ENCODE measurements at regions not wholly inside any gene's neighbourhood (a gene's known extent, or its start where the extent isn't known, plus 50 kb on each side); places are given as distances from the start of the nearest gene placed in this dataset.
"Not testable (repeated sequence)": the region's sequence is repeated elsewhere in the genome, so short reads cannot be mapped to it uniquely, and the experiment has no call there.

GRCh38 chr4:78660559-78660958 lies 109.0 kb downstream of the ANXA3 start:
- H3K27ac ChIP-seq = peak overlapping the region; percentile 85 to 96 (median 93)
- peak overlapping the region; percentile 2 to 96 (median 83); a peak in 20 of 22 replicates for H3K4me2 ChIP-seq
- no peaks in the 10 kb centered on the region for H3K27me3 ChIP-seq
- H3K36me3 ChIP-seq = peaks cover 0 to 10% (median 0%) of the 10 kb centered on the region in 11 experiments; a peak in 1 of 22 replicates
- H3K4me1 ChIP-seq = peaks cover 92 to 100% (median 96%) of the 10 kb centered on the region in 10 experiments
- no peaks in the 10 kb centered on the region for H4K20me1 ChIP-seq
- H3K9me3 ChIP-seq (replicated peaks in 1 of 11) = 0 out of 22 replicates have a peak, but pooled peaks cover 0 to 7% (median 0%) of the 10 kb centered on the region in 11 experiments
- TF ChIP-seq Cebpa-rat (IDR thresholded peaks at IDR 0.05) = no peak
- no peak overlapping the region for H3K4me3 ChIP-seq
- peak overlapping the region in 3 of 11 experiments; percentile 73 to 79 (median 77); a peak in 5 of 22 replicates for H3K9ac ChIP-seq

GRCh38 chr4:78661086-78661690 lies 109.6 kb downstream of the ANXA3 start:
- H3K4me3 ChIP-seq = peak overlapping the region in 2 of 10 experiments; percentile 1 to 17; a peak in 1 of 20 replicates
- H3K9ac ChIP-seq = peak overlapping the region; percentile 72 to 84 (median 76)
- H3K36me3 ChIP-seq = peaks cover 0 to 10% (median 0%) of the 10 kb centered on the region in 11 experiments; a peak in 1 of 22 replicates
- peak overlapping the region; percentile 85 to 96 (median 93) for H3K27ac ChIP-seq
- TF ChIP-seq Cebpa-rat (IDR thresholded peaks at IDR 0.05) = no peak
- no peaks in the 10 kb centered on the region for H3K27me3 ChIP-seq
- H3K4me2 ChIP-seq = peak overlapping the region; percentile 64 to 96 (median 86)
- H3K9me3 ChIP-seq (replicated peaks in 1 of 11) = 0 out of 22 replicates have a peak, but pooled peaks cover 0 to 7% (median 0%) of the 10 kb centered on the region in 11 experiments
- no peaks in the 10 kb centered on the region for H4K20me1 ChIP-seq
- H3K4me1 ChIP-seq = peaks cover 94 to 100% (median 96%) of the 10 kb centered on the region in 10 experiments

- H4K20me1 ChIP-seq = no peaks in the 10 kb centered on the region
Observed at GRCh38 chr4:78661921-78662521, 110.5 kb downstream of the ANXA3 start.

GRCh38 chr4:78662658-78663057 lies 111.1 kb downstream of the ANXA3 start:
- Histone ChIP-seq H3K27ac (peak overlapping the region; percentile 85 to 96 (median 93)), H3K4me2 (peak overlapping the region; percentile 64 to 96 (median 86)), H3K4me3 (peak overlapping the region in 7 of 10 experiments; percentile 12 to 42 (median 24); a peak in 9 of 20 replicates), H3K36me3 (peaks cover 0 to 10% (median 0%) of the 10 kb centered on the region in 11 experiments; a peak in 1 of 22 replicates), H3K9ac (peak overlapping the region; percentile 72 to 84 (median 76); a peak in 21 of 22 replicates), H3K4me1 (peaks cover 93 to 100% (median 97%) of the 10 kb centered on the region in 10 experiments), H3K9me3 (replicated peaks in 1 of 11) (0 out of 22 replicates have a peak, but pooled peaks cover 0 to 7% (median 0%) of the 10 kb centered on the region in 11 experiments), H4K20me1 (no peaks in the 10 kb centered on the region), H3K27me3 (no peaks in the 10 kb centered on the region)
- no peak for TF ChIP-seq Cebpa-rat (IDR thresholded peaks at IDR 0.05)

More at GRCh38 chr4:78661921-78662521, 110.5 kb downstream of the ANXA3 start:
- Histone ChIP-seq H3K27me3 (no peaks in the 10 kb centered on the region), H3K36me3 (peaks cover 0 to 10% (median 0%) of the 10 kb centered on the region in 11 experiments; a peak in 1 of 22 replicates), H3K27ac (peak overlapping the region; percentile 85 to 96 (median 93)), H3K9me3 (replicated peaks in 1 of 11) (0 out of 22 replicates have a peak, but pooled peaks cover 0 to 7% (median 0%) of the 10 kb centered on the region in 11 experiments), H3K4me1 (peaks cover 94 to 100% (median 98%) of the 10 kb centered on the region in 10 experiments), H3K9ac (peak overlapping the region; percentile 72 to 84 (median 76)), H3K4me2 (peak overlapping the region; percentile 64 to 96 (median 86)), H3K4me3 (peak overlapping the region in 8 of 10 experiments; percentile 12 to 42 (median 26); a peak in 9 of 20 replicates)
- TF ChIP-seq Cebpa-rat (IDR thresholded peaks at IDR 0.05) = peak; percentile 39 to 96 (median 87); a peak in 19 of 22 replicates

GRCh38 chr4:78664296-78664695 lies 111.9 kb upstream of the BMP2K start:
- not testable (repeated sequence) for H4K20me1 ChIP-seq; H3K27me3 ChIP-seq; H3K9me3 ChIP-seq (replicated peaks in 1 of 11); H3K4me3 ChIP-seq
- Histone ChIP-seq H3K4me2 (peak overlapping the region in 10 of 11 experiments; percentile 30 to 96 (median 86); a peak in 18 of 22 replicates), H3K4me1 (peaks cover 94 to 100% (median 97%) of the 10 kb centered on the region in 10 experiments), H3K9ac (peak overlapping the region in 1 of 11 experiments; percentile 21; a peak in 1 of 22 replicates), H3K27ac (peak overlapping the region; percentile 85 to 96 (median 93); a peak in 21 of 22 replicates), H3K36me3 (peaks cover 0 to 10% (median 0%) of the 10 kb centered on the region in 11 experiments; a peak in 1 of 22 replicates)

GRCh38 chr4:78665216-78665770 lies 110.9 kb upstream of the BMP2K start:
- Histone ChIP-seq H4K20me1 (no peaks in the 10 kb centered on the region), H3K27me3 (no peaks in the 10 kb centered on the region), H3K4me1 (peaks cover 88 to 100% (median 93%) of the 10 kb centered on the region in 10 experiments), H3K9ac (peak overlapping the region in 1 of 11 experiments; percentile 10; a peak in 2 of 22 replicates), H3K4me3 (no peak overlapping the region), H3K27ac (peak overlapping the region; percentile 74 to 96 (median 93)), H3K9me3 (replicated peaks in 1 of 11) (peaks cover 0 to 7% (median 4%) of the 10 kb centered on the region in 11 experiments; a peak in 6 of 22 replicates), H3K4me2 (peak overlapping the region; percentile 34 to 96 (median 83); a peak in 21 of 22 replicates), H3K36me3 (peaks cover 0 to 10% (median 0%) of the 10 kb centered on the region in 11 experiments; a peak in 1 of 22 replicates)
- TF ChIP-seq Cebpa-rat (IDR thresholded peaks at IDR 0.05) = no peak

GRCh38 chr4:78666830-78667258 lies 109.3 kb upstream of the BMP2K start:
- Histone ChIP-seq H3K27ac (peak overlapping the region; percentile 74 to 96 (median 93)), H3K4me2 (peak overlapping the region; percentile 49 to 96 (median 76)), H3K27me3 (no peaks in the 10 kb centered on the region)

GRCh38 chr4:78667325-78667724 lies 108.8 kb upstream of the BMP2K start:
- Histone ChIP-seq H3K27ac (peak overlapping the region; percentile 74 to 96 (median 93)), H3K4me1 (peaks cover 70 to 100% (median 73%) of the 10 kb centered on the region in 10 experiments), H4K20me1 (no peaks in the 10 kb centered on the region), H3K36me3 (peaks cover 0 to 10% (median 0%) of the 10 kb centered on the region in 11 experiments; a peak in 1 of 22 replicates), H3K9me3 (replicated peaks in 1 of 11) (peaks cover 0 to 15% (median 7%) of the 10 kb centered on the region in 11 experiments; a peak in 8 of 22 replicates), H3K9ac (peak overlapping the region; percentile 43 to 90 (median 66); a peak in 21 of 22 replicates), H3K27me3 (no peaks in the 10 kb centered on the region), H3K4me3 (peak overlapping the region in 4 of 10 experiments; percentile 5 to 26 (median 10); a peak in 6 of 20 replicates), H3K4me2 (peak overlapping the region; percentile 49 to 96 (median 80))
- TF ChIP-seq Cebpa-rat (IDR thresholded peaks at IDR 0.05) = 0 out of 22 replicates have a peak, but pooled peaks of 1 of the 11 experiments have one; percentile 2

More at GRCh38 chr4:78666830-78667258, 109.3 kb upstream of the BMP2K start:
- Histone ChIP-seq H3K4me3 (peak overlapping the region in 3 of 10 experiments; percentile 14 to 46 (median 15); a peak in 2 of 20 replicates), H3K36me3 (peaks cover 0 to 10% (median 0%) of the 10 kb centered on the region in 11 experiments; a peak in 1 of 22 replicates), H3K9ac (peak overlapping the region; percentile 36 to 90 (median 65); a peak in 19 of 22 replicates), H4K20me1 (no peaks in the 10 kb centered on the region), H3K9me3 (replicated peaks in 1 of 11) (peaks cover 0 to 15% (median 7%) of the 10 kb centered on the region in 11 experiments; a peak in 8 of 22 replicates), H3K4me1 (peaks cover 75 to 100% (median 77%) of the 10 kb centered on the region in 10 experiments)
- TF ChIP-seq Cebpa-rat (IDR thresholded peaks at IDR 0.05) = peak in 1 of 11 experiments; percentile 55; a peak in 3 of 22 replicates
